Body of pancreas (tissue), 4 donors: ENCODE measurements at regions not wholly inside any gene's neighbourhood (a gene's known extent, or its start where the extent isn't known, plus 50 kb on each side); places are given as distances from the start of the nearest gene placed in this dataset.

ENCODE experiments used
- ATAC-seq: fragments of 150-250 bp; one replicate; pipeline ENCODE4 v1.9.1; 2016
- DNase-seq, 4 donors: peaks; one replicate each; pipeline ENCODE4 v3.0.0-alpha.2; 2019
- H3K27ac ChIP-seq, 4 donors: fragments of 200-600 bp; sonication (generic); 1 replicate in 3 of 4; 2 replicates in 1 of 4; pipeline versions ENCODE4 v1.5.1 to v1.6.1; 2016 to 2019; ENCODE audit warnings: mild to moderate bottlenecking in 1 of 4, mixed read lengths in 1 of 4, moderate library complexity in 1 of 4
- H3K27me3 ChIP-seq, 2 donors: fragments of 200-600 bp; sonication (generic); one replicate each; pipeline ENCODE4 v1.6.0; 2016; ENCODE audit warnings: mild to moderate bottlenecking in 1 of 2
- H3K36me3 ChIP-seq, 2 donors: fragments of 200-600 bp; sonication (generic); replicated peaks in 1 of 2; 2 replicates each; pipeline ENCODE4 v1.5.1; 2016; ENCODE audit warnings: low read depth in 2 of 2; ENCODE audit not compliant: insufficient read depth in 1 of 2
- H3K4me1 ChIP-seq: fragments of 200-600 bp; sonication (generic); one replicate; pipeline ENCODE4 v1.6.0; 2016
- H3K4me3 ChIP-seq, 2 donors: fragments of 200-600 bp; sonication (generic); 1 replicate in 1 of 2; 2 replicates in 1 of 2; pipeline ENCODE4 v1.5.1; 2016 to 2019
- H3K9me3 ChIP-seq, 3 donors: fragments of 200-600 bp; sonication (generic); 1 replicate in 2 of 3; 2 replicates in 1 of 3; pipeline ENCODE4 v1.5.1; 2016
- POLR2A ChIP-seq, 3 donors: fragments of 450-650 bp; IDR thresholded peaks; one replicate each; pipeline ENCODE4 v1.6.1; 2016; ENCODE audit warnings: antibody characterized with exemption in 3 of 3, mild to moderate bottlenecking in 2 of 3
- WGBS, 2 donors: methylation state at CpG; one replicate each; pipeline ENCODE4 v1.1.5; 2017; 5-methylcytosine and 5-hydroxymethylcytosine counted together
- intact Hi-C: fragments of 100-400 bp; cut with DNase I; formaldehyde crosslinking; loops from one replicate; pipeline ENCODE4 v1.15.1; 2023
- TF ChIP-seq, protein P1 (sequence below), 7 experiments: fragments of 450-650 bp in 4 of 7; fragments of 200-600 bp in 3 of 7; sonication (generic) in 3 of 7; IDR thresholded peaks; one replicate each; pipeline ENCODE4 v1.5.1; 2016 to 2019; ENCODE audit warnings: antibody characterized with exemption in 7 of 7

DNA sequence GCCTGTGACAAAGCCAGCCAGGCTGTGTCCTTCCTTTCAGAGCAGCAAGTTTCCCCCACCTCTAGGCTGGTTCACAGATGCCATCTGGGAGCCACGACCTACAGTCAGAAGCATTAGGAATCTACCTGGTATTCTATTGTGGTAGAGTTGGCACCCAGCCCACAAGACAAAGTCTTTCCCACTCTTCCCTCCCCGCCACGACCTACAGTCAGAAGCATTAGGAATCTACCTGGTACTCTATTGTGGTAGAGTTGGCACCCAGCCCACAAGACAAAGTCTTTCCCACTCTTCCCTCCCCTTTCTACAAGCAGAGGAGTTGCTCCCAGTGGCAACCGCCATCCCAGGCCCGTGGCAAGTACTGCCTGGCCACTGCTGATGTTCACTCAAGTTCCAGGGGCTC, 157.8 kb upstream of the TNC start:
- Histone ChIP-seq H3K9me3 (no peaks in the 10 kb centered on the region), H3K27ac (no peak overlapping the region), H3K4me1 (no peaks in the 10 kb centered on the region), H3K4me3 (no peak overlapping the region), H3K27me3 (no peaks in the 10 kb centered on the region), H3K36me3 (no peaks in the 10 kb centered on the region)
- WGBS, 2 donors, result 62 to 82% methylated on average over 5 of the region's 5 CpGs
- intact Hi-C loops, result no loop called here
- DNase-seq (no peak), ATAC-seq (no peak)
- TF ChIP-seq, protein P1, sequence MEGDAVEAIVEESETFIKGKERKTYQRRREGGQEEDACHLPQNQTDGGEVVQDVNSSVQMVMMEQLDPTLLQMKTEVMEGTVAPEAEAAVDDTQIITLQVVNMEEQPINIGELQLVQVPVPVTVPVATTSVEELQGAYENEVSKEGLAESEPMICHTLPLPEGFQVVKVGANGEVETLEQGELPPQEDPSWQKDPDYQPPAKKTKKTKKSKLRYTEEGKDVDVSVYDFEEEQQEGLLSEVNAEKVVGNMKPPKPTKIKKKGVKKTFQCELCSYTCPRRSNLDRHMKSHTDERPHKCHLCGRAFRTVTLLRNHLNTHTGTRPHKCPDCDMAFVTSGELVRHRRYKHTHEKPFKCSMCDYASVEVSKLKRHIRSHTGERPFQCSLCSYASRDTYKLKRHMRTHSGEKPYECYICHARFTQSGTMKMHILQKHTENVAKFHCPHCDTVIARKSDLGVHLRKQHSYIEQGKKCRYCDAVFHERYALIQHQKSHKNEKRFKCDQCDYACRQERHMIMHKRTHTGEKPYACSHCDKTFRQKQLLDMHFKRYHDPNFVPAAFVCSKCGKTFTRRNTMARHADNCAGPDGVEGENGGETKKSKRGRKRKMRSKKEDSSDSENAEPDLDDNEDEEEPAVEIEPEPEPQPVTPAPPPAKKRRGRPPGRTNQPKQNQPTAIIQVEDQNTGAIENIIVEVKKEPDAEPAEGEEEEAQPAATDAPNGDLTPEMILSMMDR (IDR thresholded peaks at IDR 0.05), result no peak
- TF ChIP-seq POLR2A (IDR thresholded peaks at IDR 0.05), result no peak

DNA sequence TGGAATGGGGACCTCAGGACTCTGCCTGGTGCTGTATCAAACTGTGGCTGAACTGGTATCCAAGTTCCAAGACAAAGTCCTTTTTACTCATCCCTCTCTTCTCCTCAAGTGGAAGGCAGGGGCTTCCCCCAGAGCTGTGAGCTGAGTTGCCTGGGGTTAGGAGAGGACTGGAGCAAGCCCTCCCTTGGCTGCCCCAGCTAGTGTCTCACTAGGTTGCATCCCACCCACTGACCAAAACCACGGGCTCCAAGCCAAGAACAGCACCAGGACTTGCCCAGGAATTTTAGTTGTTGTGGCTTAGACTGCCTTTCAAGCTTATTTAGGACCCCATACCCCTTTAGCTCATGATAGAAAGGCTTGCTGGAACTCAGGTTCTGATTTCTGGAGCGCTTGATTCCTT, 158.7 kb upstream of the TNC start:
- Histone ChIP-seq H3K27me3 (no peaks in the 10 kb centered on the region), H3K4me3 (no peak overlapping the region), H3K27ac (no peak overlapping the region), H3K36me3 (no peaks in the 10 kb centered on the region), H3K9me3 (no peaks in the 10 kb centered on the region), H3K4me1 (no peaks in the 10 kb centered on the region)
- intact Hi-C loops, result no loop called here
- TF ChIP-seq, protein P1 (IDR thresholded peaks at IDR 0.05), result no peak
- TF ChIP-seq POLR2A (IDR thresholded peaks at IDR 0.05), result no peak
- 68 to 81% methylated on average over 2 of the region's 2 CpGs for WGBS, 2 donors
- DNase-seq (no peak), ATAC-seq (no peak)

DNA sequence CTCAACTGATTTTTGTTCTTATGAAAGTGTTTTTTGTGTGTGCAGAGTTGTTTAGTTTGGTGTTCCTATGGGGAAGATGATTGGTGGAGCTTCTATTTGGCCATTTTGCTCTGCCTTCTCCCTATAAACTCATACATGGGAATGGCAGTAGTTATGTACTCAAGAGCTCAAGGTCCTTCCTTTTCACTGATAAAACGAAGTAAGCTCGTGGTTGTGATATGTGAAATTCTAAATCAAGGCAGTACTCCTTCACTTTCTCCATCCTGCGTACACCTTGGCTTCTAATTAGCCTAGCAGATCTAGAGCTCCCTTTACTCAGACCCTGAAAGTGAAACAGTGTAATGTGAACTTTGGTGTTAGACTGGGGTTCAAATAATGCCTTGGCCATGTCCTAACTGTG, 159.3 kb upstream of the TNC start:
- TF ChIP-seq, protein P1 (IDR thresholded peaks at IDR 0.05), result no peak
- TF ChIP-seq POLR2A (IDR thresholded peaks at IDR 0.05), result no peak
- no peaks in the 10 kb centered on the region for H3K9me3 ChIP-seq
- DNase-seq, result no peak
- H3K36me3 ChIP-seq, result no peaks in the 10 kb centered on the region
- ATAC-seq, result no peak
- no peaks in the 10 kb centered on the region for H3K4me1 ChIP-seq
- H3K27ac ChIP-seq, result no peak overlapping the region
- WGBS, 2 donors, result 65 to 66% methylated on average over 3 of the region's 3 CpGs
- H3K27me3 ChIP-seq, result no peaks in the 10 kb centered on the region
- intact Hi-C loops, result no loop called here
- no peak overlapping the region for H3K4me3 ChIP-seq

DNA sequence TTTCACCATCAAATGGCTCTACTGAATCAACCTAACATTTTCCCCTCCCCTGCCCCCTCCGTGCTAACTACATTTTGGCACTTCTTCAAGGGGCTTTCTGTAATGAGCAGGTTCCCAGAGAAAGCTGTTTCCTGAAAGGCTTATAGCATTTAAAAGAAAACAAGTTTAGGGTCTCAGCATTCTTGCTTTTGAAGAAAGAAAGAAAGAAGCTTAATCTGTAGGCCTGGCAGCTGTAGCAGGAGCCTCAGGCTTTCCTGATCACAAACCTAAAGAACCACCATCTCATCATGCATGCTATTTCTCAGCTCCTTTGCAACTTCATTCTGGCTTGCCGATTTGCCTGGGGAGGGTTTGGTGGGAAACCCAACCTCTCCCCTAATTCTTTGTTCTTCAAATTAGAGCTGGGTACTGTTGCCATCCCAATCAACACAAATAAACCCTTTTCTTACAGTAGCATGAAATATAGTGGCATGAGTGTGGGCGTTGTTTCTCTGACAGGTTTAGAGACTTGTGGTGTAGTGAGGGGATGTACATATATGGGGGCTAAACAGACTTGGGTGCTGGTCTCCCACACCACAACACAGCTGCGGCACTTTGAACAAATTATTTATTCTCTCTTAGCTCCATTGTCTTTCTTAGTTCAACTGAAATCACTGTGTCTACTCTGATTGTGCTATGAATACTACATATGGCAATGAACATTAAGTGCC, 160.5 kb upstream of the TNC start:
- Histone ChIP-seq H3K27ac (no peak overlapping the region), H3K36me3 (no peaks in the 10 kb centered on the region), H3K4me3 (no peak overlapping the region), H3K4me1 (no peaks in the 10 kb centered on the region), H3K27me3 (no peaks in the 10 kb centered on the region), H3K9me3 (no peaks in the 10 kb centered on the region)
- no peak for TF ChIP-seq POLR2A (IDR thresholded peaks at IDR 0.05)
- TF ChIP-seq, protein P1 (IDR thresholded peaks at IDR 0.05), result no peak
- intact Hi-C loops, result no loop called here
- ATAC-seq (no peak), DNase-seq (no peak)
- WGBS, 2 donors, result 45 to 48% methylated on average over 4 of the region's 4 CpGs

DNA sequence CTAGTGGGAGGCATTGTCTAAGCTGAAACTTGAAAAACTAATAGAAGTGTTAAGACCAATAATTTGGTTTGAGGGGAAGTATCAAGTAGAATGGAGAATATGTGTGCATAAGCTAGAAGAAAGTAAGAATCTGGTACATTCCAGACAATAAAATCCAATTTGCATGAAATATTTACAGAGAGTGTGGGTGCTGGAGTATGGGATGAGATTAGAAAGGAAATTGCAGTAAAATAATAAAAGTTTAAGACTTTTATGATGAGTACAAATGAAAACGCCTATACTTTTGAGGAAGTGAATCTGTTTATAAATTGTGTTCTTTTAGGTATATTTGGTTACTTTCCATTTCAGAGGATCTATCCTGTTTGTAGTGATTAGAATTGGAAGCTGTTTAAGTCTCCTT, 165.4 kb upstream of the TNC start:
- H3K36me3 ChIP-seq, result no peaks in the 10 kb centered on the region
- intact Hi-C loops, result no loop called here
- H3K27me3 ChIP-seq, result no peaks in the 10 kb centered on the region
- no peaks in the 10 kb centered on the region for H3K9me3 ChIP-seq
- H3K27ac ChIP-seq, result no peak overlapping the region
- H3K4me3 ChIP-seq, result no peak overlapping the region
- no peak for TF ChIP-seq POLR2A (IDR thresholded peaks at IDR 0.05)
- TF ChIP-seq, protein P1 (IDR thresholded peaks at IDR 0.05), result no peak
- ATAC-seq (no peak), DNase-seq (no peak)
- 48 to 57% methylated on average over 1 of the region's 1 CpG for WGBS, 2 donors
- no peaks in the 10 kb centered on the region for H3K4me1 ChIP-seq
